CD4-positive, alpha-beta memory T cell (primary cell): ENCODE measurements at regions not wholly inside any gene's neighbourhood (a gene's known extent, or its start where the extent isn't known, plus 50 kb on each side); places are given as distances from the start of the nearest gene placed in this dataset.

ENCODE experiments used
- CTCF ChIA-PET: fragments of 350-600 bp; sonication (Branson Sonifier 250); formaldehyde crosslinking; loops from one replicate; lab custom pipeline; 2021; ENCODE audit warnings: inconsistent platforms; ENCODE audit not compliant: partially characterized antibody; lab: Charles Lee
- POLR2A ChIA-PET: fragments of 350-600 bp; sonication (Branson Sonifier 250); formaldehyde crosslinking; loops from one replicate; lab custom pipeline; 2021; ENCODE audit not compliant: partially characterized antibody; lab: Charles Lee
- DNase-seq, 5 donors: peaks; one replicate each; pipeline versions ENCODE4 v3.0.0 to v3.0.0-alpha.2; 2020 to 2022; ENCODE audit warnings: mixed read lengths in 1 of 5
- H3K27ac ChIP-seq: one replicate; pipeline ENCODE4 v1.7.0; 2013; ENCODE audit warnings: low read depth, low read length
- H3K27me3 ChIP-seq: 2 replicates; pipeline ENCODE4 v1.7.0; 2013; ENCODE audit warnings: mild to moderate bottlenecking, low read length, moderate library complexity; ENCODE audit not compliant: insufficient read depth
- H3K36me3 ChIP-seq: 2 replicates; pipeline ENCODE4 v1.7.0; 2013; ENCODE audit warnings: mild to moderate bottlenecking, low read length, moderate library complexity; ENCODE audit not compliant: insufficient read depth
- H3K4me1 ChIP-seq: 2 replicates; pipeline ENCODE4 v1.7.0; 2013; ENCODE audit warnings: mild to moderate bottlenecking, low read length, moderate library complexity; ENCODE audit not compliant: insufficient read depth
- H3K4me3 ChIP-seq, 2 donors: one replicate each; pipeline ENCODE4 v1.7.0; 2013; ENCODE audit warnings: low read length in 2 of 2, mild to moderate bottlenecking in 1 of 2
- H3K9me3 ChIP-seq, 2 donors: one replicate each; pipeline ENCODE4 v1.7.0; 2013; ENCODE audit warnings: low read length in 2 of 2, control low read depth in 1 of 2; ENCODE audit not compliant: control insufficient read depth in 1 of 2
- H3K27ac Mint-ChIP-seq, 7 donors: one replicate each; pipeline ENCODE4 v1.8.0; 2020 to 2021; ENCODE audit warnings: mixed read lengths in 7 of 7, mild to moderate bottlenecking in 6 of 7, inconsistent platforms in 3 of 7, moderate library complexity in 3 of 7
- H3K27me3 Mint-ChIP-seq, 2 donors: one replicate each; pipeline ENCODE4 v1.8.0; 2020 to 2021; ENCODE audit warnings: mixed read lengths in 2 of 2
- H3K36me3 Mint-ChIP-seq, 2 donors: one replicate each; pipeline ENCODE4 v1.8.0; 2020 to 2021; ENCODE audit warnings: mixed read lengths in 2 of 2, inconsistent platforms in 1 of 2, mild to moderate bottlenecking in 1 of 2
- H3K4me1 Mint-ChIP-seq, 4 donors: one replicate each; pipeline ENCODE4 v1.8.0; 2020 to 2021; ENCODE audit warnings: mixed read lengths in 4 of 4, mild to moderate bottlenecking in 1 of 4
- H3K4me3 Mint-ChIP-seq, 8 donors: one replicate each; pipeline ENCODE4 v1.8.0; 2020 to 2021; ENCODE audit warnings: mixed read lengths in 8 of 8, mild to moderate bottlenecking in 7 of 8, moderate library complexity in 6 of 8, inconsistent platforms in 3 of 8
- H3K9me3 Mint-ChIP-seq, 8 donors: one replicate each; pipeline ENCODE4 v1.8.0; 2020 to 2021; ENCODE audit warnings: mixed read lengths in 8 of 8, mild to moderate bottlenecking in 5 of 8, inconsistent platforms in 3 of 8, moderate library complexity in 1 of 8
- intact Hi-C: fragments of 100-400 bp; cut with micrococcal nuclease; formaldehyde crosslinking; loops from one replicate; pipeline ENCODE4 v1.15.1; 2023

DNA sequence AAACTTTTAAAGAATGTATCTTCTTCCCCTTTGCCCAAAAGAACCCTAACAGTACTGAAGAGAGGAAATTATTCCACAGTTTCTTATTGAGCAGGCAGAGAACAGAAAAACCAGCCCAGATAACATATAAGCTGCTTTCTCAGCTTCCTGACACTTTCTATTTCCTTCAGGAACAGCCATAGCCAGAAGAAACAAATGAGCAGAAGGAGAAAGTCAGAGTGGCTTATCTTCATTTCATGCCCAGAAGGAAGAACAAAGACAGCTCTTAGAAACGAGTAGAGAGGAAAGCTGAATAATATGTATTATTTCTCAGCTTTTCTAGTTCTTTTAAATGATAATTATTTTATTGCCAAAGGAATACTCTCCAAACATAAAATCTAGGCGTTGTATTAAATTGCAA, 793.7 kb downstream of the GRIK2 start:
- Mint-ChIP-seq H3K9me3 (peaks cover 0 to 6% (median 2%) of the 10 kb centered on the region in 8 donors), H3K36me3 (no peaks in the 10 kb centered on the region), H3K27me3 (no peaks in the 10 kb centered on the region), H3K4me3 (no peak overlapping the region), H3K4me1 (no peaks in the 10 kb centered on the region), H3K27ac (no peak overlapping the region)
- no peak for DNase-seq
- Histone ChIP-seq H3K4me1 (no peaks in the 10 kb centered on the region), H3K36me3 (no peaks in the 10 kb centered on the region), H3K9me3 (no peaks in the 10 kb centered on the region), H3K4me3 (no peak overlapping the region), H3K27ac (no peak overlapping the region), H3K27me3 (no peaks in the 10 kb centered on the region)
- POLR2A ChIA-PET, result no interaction called here
- intact Hi-C loops, result no loop called here
- CTCF ChIA-PET, result no interaction called here

GRCh38 chr6:102195311-102195710, 801.8 kb downstream of the GRIK2 start:
- ChIA-PET POLR2A (no interaction called here), CTCF (no interaction called here)
- Histone ChIP-seq H3K27me3 (no peaks in the 10 kb centered on the region), H3K36me3 (no peaks in the 10 kb centered on the region), H3K9me3 (peaks cover 0 to 12% of the 10 kb centered on the region in 2 donors), H3K4me3 (no peak overlapping the region), H3K4me1 (no peaks in the 10 kb centered on the region), H3K27ac (no peak overlapping the region)
- Mint-ChIP-seq H3K9me3 (peaks cover 3 to 51% (median 32%) of the 10 kb centered on the region in 8 donors), H3K4me1 (no peaks in the 10 kb centered on the region), H3K4me3 (no peak overlapping the region), H3K36me3 (peaks cover 0 to 1% of the 10 kb centered on the region in 2 donors), H3K27ac (no peak overlapping the region), H3K27me3 (no peaks in the 10 kb centered on the region)
- DNase-seq, result no peak
- intact Hi-C loops, result no loop called here

- no peaks in the 10 kb centered on the region for H3K27me3 ChIP-seq
- Mint-ChIP-seq H3K27ac (no peak overlapping the region), H3K27me3 (no peaks in the 10 kb centered on the region), H3K36me3 (peaks cover 0 to 1% of the 10 kb centered on the region in 2 donors), H3K9me3 (peaks cover 3 to 47% (median 32%) of the 10 kb centered on the region in 8 donors), H3K4me1 (no peaks in the 10 kb centered on the region), H3K4me3 (no peak overlapping the region)
- H3K4me3 ChIP-seq, result no peak overlapping the region
- no peaks in the 10 kb centered on the region for H3K4me1 ChIP-seq
- ChIA-PET POLR2A (no interaction called here), CTCF (no interaction called here)
- no peak overlapping the region for H3K27ac ChIP-seq
- intact Hi-C loops, result no loop called here
- peaks cover 0 to 12% of the 10 kb centered on the region in 2 donors for H3K9me3 ChIP-seq
- no peaks in the 10 kb centered on the region for H3K36me3 ChIP-seq
- DNase-seq, result peak in 1 of 5 donors; percentile 18
Observed at GRCh38 chr6:102197211-102197610, 803.7 kb downstream of the GRIK2 start.

- POLR2A ChIA-PET, result no interaction called here
- intact Hi-C loops, result no loop called here
- H3K27ac Mint-ChIP-seq, result no peak overlapping the region
Observed at GRCh38 chr6:102204351-102204750, 810.8 kb downstream of the GRIK2 start.

GRCh38 chr6:102215425-102215824, 821.9 kb downstream of the GRIK2 start:
- Histone ChIP-seq H3K9me3 (no peaks in the 10 kb centered on the region), H3K27me3 (no peaks in the 10 kb centered on the region), H3K27ac (no peak overlapping the region), H3K36me3 (no peaks in the 10 kb centered on the region), H3K4me1 (no peaks in the 10 kb centered on the region), H3K4me3 (no peak overlapping the region)
- intact Hi-C loops, result no loop called here
- no peak overlapping the region for H3K27ac Mint-ChIP-seq
- H3K27me3 Mint-ChIP-seq, result no peaks in the 10 kb centered on the region
- POLR2A ChIA-PET, result no interaction called here
- no peak for DNase-seq
- no peaks in the 10 kb centered on the region for H3K4me1 Mint-ChIP-seq
- no peaks in the 10 kb centered on the region for H3K36me3 Mint-ChIP-seq
- peaks cover 0 to 8% (median 1%) of the 10 kb centered on the region in 8 donors for H3K9me3 Mint-ChIP-seq
- no peak overlapping the region for H3K4me3 Mint-ChIP-seq
- CTCF ChIA-PET, result no interaction called here

More at GRCh38 chr6:102204351-102204750, 810.8 kb downstream of the GRIK2 start:
- H3K36me3 ChIP-seq, result no peaks in the 10 kb centered on the region
- Mint-ChIP-seq H3K36me3 (no peaks in the 10 kb centered on the region), H3K27me3 (no peaks in the 10 kb centered on the region), H3K4me1 (no peaks in the 10 kb centered on the region), H3K9me3 (peaks cover 2 to 15% (median 8%) of the 10 kb centered on the region in 8 donors), H3K4me3 (no peak overlapping the region)
- H3K9me3 ChIP-seq, result no peaks in the 10 kb centered on the region
- no peaks in the 10 kb centered on the region for H3K4me1 ChIP-seq
- CTCF ChIA-PET, result no interaction called here
- H3K27ac ChIP-seq, result no peak overlapping the region
- H3K27me3 ChIP-seq, result no peaks in the 10 kb centered on the region
- DNase-seq, result no peak
- no peak overlapping the region for H3K4me3 ChIP-seq

DNA sequence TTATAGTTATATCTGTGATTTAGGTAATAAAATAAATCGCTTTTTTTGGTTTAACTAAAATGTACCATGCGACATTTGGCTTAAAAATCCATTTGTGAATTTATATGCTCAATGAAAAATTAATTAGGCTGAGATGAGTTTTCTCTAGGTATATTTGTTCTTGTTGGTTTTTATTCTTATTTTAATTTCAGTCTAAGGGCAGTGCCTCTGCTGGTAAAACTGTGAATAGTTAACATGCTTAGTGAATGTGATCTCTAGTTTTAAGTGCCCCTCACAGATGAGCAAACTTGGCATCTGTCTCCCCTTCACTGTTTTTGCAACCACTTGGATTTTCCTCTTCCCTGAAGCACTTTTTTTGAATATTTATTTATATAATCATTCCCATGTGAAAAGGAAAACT, 822.7 kb downstream of the GRIK2 start:
- Mint-ChIP-seq H3K27ac (no peak overlapping the region), H3K27me3 (no peaks in the 10 kb centered on the region), H3K9me3 (peaks cover 0 to 6% (median 3%) of the 10 kb centered on the region in 8 donors), H3K4me3 (no peak overlapping the region), H3K36me3 (no peaks in the 10 kb centered on the region), H3K4me1 (no peaks in the 10 kb centered on the region)
- CTCF ChIA-PET, result no interaction called here
- POLR2A ChIA-PET, result no interaction called here
- Histone ChIP-seq H3K27ac (no peak overlapping the region), H3K4me1 (no peaks in the 10 kb centered on the region), H3K9me3 (no peaks in the 10 kb centered on the region), H3K27me3 (no peaks in the 10 kb centered on the region), H3K36me3 (no peaks in the 10 kb centered on the region), H3K4me3 (no peak overlapping the region)
- DNase-seq, result no peak
- intact Hi-C loops, result no loop called here

DNA sequence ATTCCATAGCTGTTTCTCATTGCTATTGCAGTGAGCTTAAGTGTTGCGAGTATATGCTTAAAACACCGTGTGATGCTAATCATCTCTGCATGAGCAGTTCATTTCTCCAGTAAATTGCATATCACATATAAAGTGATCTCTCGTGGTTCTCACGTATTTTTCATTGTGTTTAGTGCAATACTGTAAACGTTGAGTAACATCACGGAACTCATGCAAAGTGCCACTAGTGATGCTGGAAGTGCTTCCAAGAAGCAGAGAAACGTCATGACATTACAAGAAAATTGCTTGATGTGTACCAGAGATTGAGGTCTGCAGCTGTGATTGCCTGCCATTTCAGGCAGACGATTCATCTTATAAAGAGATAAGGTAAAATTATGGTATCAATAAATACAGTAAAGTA, 830.4 kb downstream of the GRIK2 start:
- no peak overlapping the region for H3K4me3 ChIP-seq
- Mint-ChIP-seq H3K27ac (no peak overlapping the region), H3K36me3 (no peaks in the 10 kb centered on the region), H3K4me1 (no peaks in the 10 kb centered on the region), H3K4me3 (no peak overlapping the region), H3K9me3 (peaks cover 0 to 8% (median 0%) of the 10 kb centered on the region in 8 donors), H3K27me3 (no peaks in the 10 kb centered on the region)
- intact Hi-C loops, result no loop called here
- ChIA-PET CTCF (no interaction called here), POLR2A (no interaction called here)
- no peak for DNase-seq
- no peaks in the 10 kb centered on the region for H3K9me3 ChIP-seq
- no peaks in the 10 kb centered on the region for H3K27me3 ChIP-seq
- H3K36me3 ChIP-seq, result no peaks in the 10 kb centered on the region
- H3K27ac ChIP-seq, result no peak overlapping the region
- H3K4me1 ChIP-seq, result no peaks in the 10 kb centered on the region

DNA sequence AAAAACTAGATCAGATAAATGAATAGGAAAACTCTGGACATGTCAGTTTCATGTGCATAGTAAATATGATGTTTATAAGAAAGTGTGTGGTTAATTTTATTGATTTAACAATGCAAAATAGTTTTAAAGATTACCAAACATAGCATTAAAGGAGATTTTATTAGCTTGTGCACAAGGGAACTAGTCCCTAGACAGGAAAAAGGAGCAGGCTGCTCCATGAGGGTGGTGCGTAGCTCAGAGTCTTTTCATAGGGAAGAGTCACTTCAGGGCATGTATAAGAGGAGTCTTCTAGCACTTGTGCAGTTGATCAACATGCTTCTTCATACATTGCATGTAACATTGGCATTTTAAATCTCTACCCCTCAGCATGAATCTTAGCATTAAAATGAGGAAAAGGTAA, 835.8 kb downstream of the GRIK2 start:
- H3K27me3 ChIP-seq, result no peaks in the 10 kb centered on the region
- Mint-ChIP-seq H3K36me3 (no peaks in the 10 kb centered on the region), H3K9me3 (peaks cover 0 to 2% (median 0%) of the 10 kb centered on the region in 8 donors), H3K27me3 (no peaks in the 10 kb centered on the region), H3K4me3 (no peak overlapping the region), H3K4me1 (no peaks in the 10 kb centered on the region), H3K27ac (no peak overlapping the region)
- no peak overlapping the region for H3K4me3 ChIP-seq
- no peaks in the 10 kb centered on the region for H3K4me1 ChIP-seq
- intact Hi-C loops, result no loop called here
- no peaks in the 10 kb centered on the region for H3K9me3 ChIP-seq
- ChIA-PET POLR2A (no interaction called here), CTCF (no interaction called here)
- no peak for DNase-seq
- no peak overlapping the region for H3K27ac ChIP-seq
- H3K36me3 ChIP-seq, result no peaks in the 10 kb centered on the region
